ENCODE measurements at regions not wholly inside any gene's neighbourhood (a gene's known extent, or its start where the extent isn't known, plus 50 kb on each side); places are given as distances from the start of the nearest gene placed in this dataset.

GRCh38 chr9:134568811-134569210 is 72.8 kb upstream of the COL5A1 start:
- no peak overlapping the region for H3K4me2 ChIP-seq (ENCODE audit: insufficient read depth in 1 of 2, low read depth in 2 of 2, low read length in 2 of 2)
- peak overlapping the region; percentile 39 for H3K56ac ChIP-seq (replicated peaks; ENCODE audit: insufficient read length, low read depth, low read length)
- no peak overlapping the region for H3K4me3 ChIP-seq (ENCODE audit: extremely low read depth in 1 of 4, insufficient read depth in 2 of 4, low read depth in 3 of 4, low read length in 4 of 4)
- no peaks in the 10 kb centered on the region for H4K20me1 ChIP-seq (replicated peaks in 1 of 2; ENCODE audit: control insufficient read depth in 1 of 2, insufficient read depth in 2 of 2, low read length in 2 of 2)
- no peaks in the 10 kb centered on the region for H3K36me3 ChIP-seq (ENCODE audit: control insufficient read depth in 2 of 4, insufficient read depth in 4 of 4, low read length in 3 of 4)
- H3K14ac ChIP-seq (ENCODE audit: insufficient read length) = no peak overlapping the region
- FAIRE-seq (no peak), DNase-seq (ENCODE audit: low read depth in 1 of 2, low spot score in 2 of 2) (no peak)
- no peaks in the 10 kb centered on the region for H3K79me1 ChIP-seq (ENCODE audit: low read depth, low read length)
- no peak overlapping the region for H2BK120ac ChIP-seq (replicated peaks; ENCODE audit: low read depth, low read length)
- H3K4me1 ChIP-seq (replicated peaks in 1 of 4; ENCODE audit: control insufficient read depth in 3 of 4, insufficient read depth in 4 of 4, low read length in 3 of 4) = no peaks in the 10 kb centered on the region
- no peaks in the 10 kb centered on the region for H3K79me2 ChIP-seq (ENCODE audit: control insufficient read depth in 1 of 2, insufficient read depth in 2 of 2, low read length in 2 of 2)
- WGBS, 2 experiments (ENCODE audit: extremely low coverage in 1 of 2, insufficient coverage in 1 of 2, insufficient read length in 1 of 2, insufficient replicate concordance in 2 of 2, low coverage in 1 of 2, low lambda C conversion rate in 2 of 2, missing lambda C conversion rate in 1 of 2) = 83% methylated on average over 3 of the region's 3 CpGs; no CpG with 5 or more reads in 1 of the 2 experiments
- ChIA-PET POLR2A (ENCODE audit: partially characterized antibody) (no interaction called here), CTCF (ENCODE audit: partially characterized antibody) (interaction anchor here (1.2 kb wide), 1 partner anchor 51 kb away, joined by 3 read pairs; no protein-coding TSS in a partner anchor)
- H2BK12ac ChIP-seq (ENCODE audit: low read depth, low read length) = no peak overlapping the region
- no peak overlapping the region for H3K4ac ChIP-seq (replicated peaks; ENCODE audit: insufficient read length, low read depth, low read length)
- H2BK20ac ChIP-seq (ENCODE audit: low read length) = no peak overlapping the region
- no peak overlapping the region for H2BK15ac ChIP-seq (ENCODE audit: low read length)
- no peaks in the 10 kb centered on the region for H3K27me3 ChIP-seq (replicated peaks in 1 of 4; ENCODE audit: control insufficient read depth in 3 of 4, extremely low read depth in 1 of 4, insufficient read depth in 3 of 4, low read length in 3 of 4)
- H2BK5ac ChIP-seq (ENCODE audit: low read depth, low read length) = no peak overlapping the region
- H2AFZ ChIP-seq (ENCODE audit: low read length) = no peak overlapping the region
- no peak overlapping the region for H3K18ac ChIP-seq (ENCODE audit: extremely low read depth, low read length)
- no peak overlapping the region for H4K8ac ChIP-seq (ENCODE audit: extremely low read depth, insufficient read depth, low read length)
- peaks cover 4 to 5% of the 10 kb centered on the region in 2 experiments; a peak in 2 of 4 replicates for H3K9me3 ChIP-seq (ENCODE audit: insufficient read depth in 2 of 2, low read depth in 1 of 2, low read length in 1 of 2)
- no peak overlapping the region for H2AK5ac ChIP-seq (ENCODE audit: low read depth, low read length)
- no peak overlapping the region for H4K91ac ChIP-seq (replicated peaks; ENCODE audit: insufficient read length, low read length)
- no peaks in the 10 kb centered on the region for H3K23me2 ChIP-seq (ENCODE audit: low read depth, low read length)
- TF ChIP-seq YY1 (IDR thresholded peaks at IDR 0.05; ENCODE audit: low read depth, low read length) (no peak), EP300 (IDR thresholded peaks at IDR 0.05; ENCODE audit: borderline replicate concordance in 1 of 2, low read depth in 2 of 2, low read length in 2 of 2) (no peak), JUND (IDR thresholded peaks at IDR 0.05; ENCODE audit: low read length) (no peak), SAP30 (IDR thresholded peaks at IDR 0.05; ENCODE audit: insufficient read depth, insufficient replicate concordance, low read length) (no peak), ATF3 (IDR thresholded peaks at IDR 0.05; ENCODE audit: insufficient read depth, low read depth, low read length) (no peak), BCL11A (IDR thresholded peaks at IDR 0.05; ENCODE audit: low read depth in 2 of 2, low read length in 2 of 2) (no peak)
- H3K23ac ChIP-seq (ENCODE audit: insufficient read length) = no peak overlapping the region
- no peak overlapping the region for H4K5ac ChIP-seq (ENCODE audit: insufficient read length, low read depth, low read length)
- no peak overlapping the region for H3K27ac ChIP-seq (ENCODE audit: low read depth, low read length)
- no peak overlapping the region for H3K9ac ChIP-seq (replicated peaks in 1 of 4; ENCODE audit: extremely low read depth in 1 of 4, low read depth in 3 of 4, low read length in 3 of 4)
